DMS114 treated with DMSO at 0.1 percent for 48 hours (cell line): ENCODE measurements at regions not wholly inside any gene's neighbourhood (a gene's known extent, or its start where the extent isn't known, plus 50 kb on each side); places are given as distances from the start of the nearest gene placed in this dataset.

Experiments used
- DNase-seq: peaks from one replicate; lab custom pipeline; 2025; ENCODE audit not compliant: unreplicated experiment; lab: John Stamatoyannopoulos, UW

DNA sequence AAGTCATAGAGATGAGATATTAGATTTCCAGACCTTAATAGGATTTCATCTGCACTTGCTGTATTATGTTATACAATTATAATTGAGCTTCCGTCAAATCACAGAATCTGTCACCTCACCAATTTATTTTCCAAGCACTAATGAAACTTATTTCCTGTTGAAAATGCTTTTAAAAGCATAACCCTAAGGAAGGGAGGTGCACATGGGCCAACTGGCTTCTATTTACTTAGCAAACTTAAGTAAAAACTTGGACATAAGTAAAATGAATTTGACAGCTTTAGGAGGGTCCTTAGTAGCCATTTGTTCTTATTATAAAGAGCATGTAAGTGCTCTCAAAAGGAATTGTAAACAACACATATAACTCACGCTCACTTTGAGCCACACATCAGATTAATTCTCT lies 462.2 kb upstream of the TMPO start:
- DNase-seq = no peak

DNA sequence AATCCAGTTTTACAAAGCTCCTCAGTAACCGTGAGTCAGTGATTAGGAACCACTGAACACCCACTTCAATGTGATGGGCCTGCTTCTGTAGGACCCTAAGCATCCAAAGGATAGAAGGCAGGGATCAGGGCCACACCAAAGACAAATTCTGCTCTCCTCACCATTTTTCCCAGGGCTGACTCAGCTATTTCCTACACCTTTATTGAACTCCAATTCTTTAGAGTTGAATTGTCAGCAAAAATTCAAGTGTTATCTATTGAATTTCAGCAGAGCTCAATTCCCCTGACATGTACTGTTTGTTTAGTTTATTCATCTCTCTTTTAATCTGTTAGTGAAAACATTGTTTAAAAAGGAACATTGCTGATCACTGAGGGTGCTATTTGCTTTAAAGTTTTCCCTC lies 457.7 kb upstream of the TMPO start:
- no peak for DNase-seq

DNA sequence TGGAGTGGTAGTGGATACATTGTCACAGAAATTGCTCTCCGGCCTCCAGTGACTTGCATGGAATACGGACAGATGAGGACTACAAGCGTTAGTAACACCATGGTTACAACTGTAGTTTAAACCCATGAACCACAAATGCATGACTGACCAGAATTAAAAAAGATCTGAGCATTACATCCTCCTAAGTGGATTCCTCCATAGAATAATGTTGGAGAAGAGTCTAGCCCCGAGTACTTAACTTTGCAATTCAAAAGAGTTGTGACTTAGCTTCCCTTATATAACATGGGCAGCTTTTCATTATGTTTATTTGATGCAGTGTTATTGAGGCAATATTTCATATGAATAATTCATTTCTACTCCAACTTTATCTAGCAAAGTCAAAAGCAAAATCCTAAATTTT lies 457.2 kb upstream of the TMPO start:
- DNase-seq = no peak

DNA sequence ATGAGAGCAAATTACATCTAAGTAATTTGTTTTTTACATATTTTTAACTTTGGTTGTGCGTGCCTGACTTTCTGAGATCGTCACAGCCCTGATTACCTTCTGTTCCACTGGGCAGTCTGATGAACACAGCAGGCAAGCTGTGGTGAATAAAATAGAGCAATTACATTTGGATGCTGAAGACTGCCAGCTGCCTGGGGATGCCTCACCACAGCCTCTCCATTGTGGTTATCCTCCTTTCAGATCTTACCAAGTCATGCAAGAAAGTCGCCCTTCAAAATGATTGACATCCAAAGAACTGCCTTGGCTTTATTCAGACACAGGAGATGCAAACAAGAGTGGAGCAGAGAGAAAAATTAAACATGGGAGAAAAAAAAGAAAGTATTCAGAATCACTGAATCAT lies 456.6 kb upstream of the TMPO start:
- no peak for DNase-seq

DNA sequence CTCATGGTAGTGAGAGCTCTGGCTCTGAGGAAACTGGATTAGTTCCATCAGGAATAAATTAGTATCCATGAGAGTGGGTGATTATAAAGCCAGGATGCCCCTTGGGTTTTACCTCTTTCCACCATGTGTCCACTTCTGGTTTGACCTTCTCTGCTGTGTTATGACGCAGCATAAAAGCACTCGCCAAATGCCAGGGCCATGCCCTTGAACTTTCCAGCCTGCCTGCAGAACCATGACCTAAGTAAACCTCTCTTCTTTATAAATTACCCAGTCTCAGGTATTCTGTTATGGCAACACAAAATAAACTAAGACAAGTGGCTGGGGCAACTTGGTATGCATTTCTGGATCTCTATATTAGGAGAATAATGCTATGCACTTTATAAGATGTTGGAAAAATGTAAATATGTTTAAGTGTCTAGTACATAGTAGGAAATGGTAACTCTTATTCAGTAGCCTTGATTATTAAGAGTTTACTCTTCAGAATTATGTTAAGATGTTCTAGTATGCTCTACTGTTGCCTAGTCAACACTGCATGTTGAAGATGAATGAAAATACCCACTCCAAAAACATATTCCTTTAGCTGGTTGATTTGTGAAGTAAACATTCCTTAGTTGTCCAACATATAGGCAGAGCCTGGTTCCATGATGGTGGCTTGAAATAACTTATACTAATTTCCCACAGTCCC lies 455.6 kb upstream of the TMPO start:
- no peak for DNase-seq

DNA sequence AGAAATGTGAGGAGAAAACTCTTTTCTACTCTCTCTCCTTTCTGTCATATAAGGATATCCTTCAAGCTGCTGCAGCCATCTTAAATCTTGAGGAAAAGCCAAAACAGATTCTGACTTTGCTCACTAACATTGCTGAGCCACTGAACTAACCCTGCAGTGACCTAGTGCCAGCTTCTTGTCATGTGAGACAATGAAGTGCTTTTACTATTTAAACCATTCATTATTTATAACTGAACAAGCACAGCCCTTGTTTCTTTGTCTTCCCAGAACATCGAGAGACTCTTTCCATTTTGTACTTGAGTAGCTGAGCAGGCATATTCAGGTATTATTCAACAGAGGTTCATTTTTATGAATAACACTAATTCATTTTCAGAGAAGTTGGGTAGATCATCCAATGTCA lies 455.0 kb upstream of the TMPO start:
- no peak for DNase-seq

DNA sequence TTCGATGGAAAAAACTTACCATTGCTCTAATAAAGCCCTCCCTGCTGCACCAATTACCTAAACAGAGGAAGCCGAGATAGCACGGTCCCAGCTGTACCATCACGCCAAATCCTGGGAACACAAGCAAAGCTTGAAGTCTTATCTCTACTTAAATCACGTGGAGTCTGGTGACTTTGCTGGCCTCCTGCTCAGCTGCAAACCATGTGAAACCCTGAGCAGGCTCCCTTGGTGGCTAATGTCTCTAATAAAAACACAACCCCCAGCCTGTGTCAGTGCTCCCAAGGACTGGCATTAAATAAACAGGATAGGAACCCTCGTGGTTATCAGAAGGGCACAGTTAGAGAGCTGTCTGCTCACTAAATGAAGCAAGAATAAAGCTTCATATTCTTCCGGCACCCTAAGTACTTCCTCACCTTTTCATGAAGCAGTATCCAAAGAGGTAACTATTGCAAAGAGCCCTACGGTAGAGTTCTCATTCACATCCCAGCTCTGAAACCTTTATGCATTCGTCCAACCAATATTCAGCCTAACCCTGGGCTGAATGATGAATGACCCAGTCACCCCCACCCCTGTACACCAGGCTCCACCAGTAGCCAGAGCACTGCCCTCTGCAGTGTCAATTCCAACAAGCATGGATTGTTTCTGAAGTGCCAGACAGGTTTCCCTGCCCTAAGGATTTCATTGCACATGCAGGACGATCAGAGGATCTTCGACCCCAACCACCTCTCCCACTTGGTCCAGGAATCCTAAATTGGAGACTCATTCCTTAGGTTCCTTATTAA lies 452.7 kb upstream of the TMPO start:
- DNase-seq = no peak

DNA sequence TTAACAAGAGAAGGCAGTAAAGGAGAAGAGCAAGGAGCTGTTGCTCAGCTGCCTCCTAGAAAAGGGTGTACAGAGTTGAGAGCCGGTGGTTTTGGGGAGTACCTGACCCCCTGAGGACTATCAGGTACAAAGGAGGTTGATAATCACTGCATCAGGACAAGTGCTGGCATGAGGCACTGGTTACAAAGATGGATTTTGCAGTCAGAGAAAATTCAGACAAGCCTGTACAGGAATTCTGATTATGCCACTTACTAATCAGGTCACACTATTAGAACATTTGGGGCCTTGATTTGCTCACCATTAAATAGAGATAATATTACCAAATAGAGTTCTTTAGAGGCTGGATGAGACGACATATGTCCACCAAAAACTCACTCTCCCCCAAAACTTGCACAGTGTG lies 450.9 kb upstream of the TMPO start:
- no peak for DNase-seq

DNA sequence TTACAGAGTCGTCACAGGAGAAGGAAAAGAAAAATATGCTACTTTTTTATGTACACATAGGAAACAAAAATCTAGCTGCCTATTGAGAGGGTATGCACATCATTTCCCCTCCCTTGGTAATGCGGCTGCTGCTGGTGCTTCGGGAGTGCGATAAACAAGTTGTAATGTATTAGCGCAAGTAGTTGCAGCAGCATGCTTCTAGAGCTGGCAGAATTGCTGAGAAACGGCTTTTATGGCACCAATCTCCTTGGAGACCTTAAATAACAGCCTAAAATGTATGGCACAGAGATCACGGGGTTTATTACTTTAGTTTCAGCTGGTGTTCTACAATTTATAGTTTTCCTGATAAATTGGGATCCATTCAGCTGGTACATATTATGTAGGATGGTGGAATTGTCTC lies 447.6 kb upstream of the TMPO start:
- no peak for DNase-seq

DNA sequence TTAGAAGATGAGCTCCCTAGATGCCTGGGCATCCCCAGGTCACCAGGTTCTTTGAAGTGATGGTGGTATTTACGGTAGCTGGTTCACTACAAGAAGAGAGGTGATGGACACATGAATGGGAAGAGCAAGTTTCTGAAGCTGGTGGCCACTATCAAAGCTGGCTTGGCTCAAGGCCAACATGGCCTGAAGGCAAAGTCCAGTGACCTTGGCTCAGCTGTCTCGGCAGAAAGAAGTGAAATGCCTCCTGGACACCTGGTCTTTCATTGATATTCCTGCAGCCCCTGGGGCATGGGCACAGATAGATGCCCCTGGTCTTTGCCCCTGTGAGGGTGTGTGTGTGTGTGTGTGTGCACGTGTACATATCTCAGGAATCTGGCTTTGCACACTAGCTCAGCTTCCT lies 441.8 kb upstream of the TMPO start:
- no peak for DNase-seq

DNA sequence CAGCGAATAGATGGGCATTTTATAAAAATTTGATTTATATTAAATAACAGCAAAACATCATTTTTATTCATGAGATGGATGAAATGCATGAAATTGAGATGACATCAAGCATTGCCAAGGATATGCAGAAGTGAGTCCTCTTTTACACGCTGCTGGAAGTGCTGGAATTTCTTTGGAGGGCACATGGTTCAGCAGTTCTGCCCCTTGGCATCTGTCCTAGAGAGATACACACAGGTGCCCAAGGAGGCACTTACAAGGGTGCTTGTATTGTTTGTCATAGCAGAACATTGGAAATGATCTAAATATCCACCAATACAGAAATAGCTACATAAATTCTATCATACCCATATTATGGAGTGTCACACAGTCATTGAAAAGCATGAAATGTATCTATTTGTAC lies 441.1 kb upstream of the TMPO start:
- no peak for DNase-seq

DNA sequence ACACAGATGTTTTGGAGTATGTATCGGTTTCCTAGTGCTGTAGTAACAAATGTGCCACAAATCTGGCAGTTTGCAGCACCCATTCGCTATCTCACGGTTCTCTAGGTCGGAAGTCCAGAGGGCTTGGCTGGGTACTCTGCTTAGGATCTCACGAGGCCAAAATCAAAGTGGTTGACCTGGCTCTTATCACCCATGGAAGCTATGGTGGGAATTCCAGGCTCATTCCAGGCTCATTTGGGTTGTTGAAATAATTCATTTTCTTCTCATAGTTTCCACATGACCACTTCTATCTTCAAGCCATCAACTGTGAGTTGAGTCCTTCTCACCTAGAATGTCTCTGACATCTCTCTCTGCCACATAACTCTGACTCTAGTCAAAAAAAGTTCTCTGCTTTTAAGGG lies 431.0 kb upstream of the TMPO start:
- no peak for DNase-seq

DNA sequence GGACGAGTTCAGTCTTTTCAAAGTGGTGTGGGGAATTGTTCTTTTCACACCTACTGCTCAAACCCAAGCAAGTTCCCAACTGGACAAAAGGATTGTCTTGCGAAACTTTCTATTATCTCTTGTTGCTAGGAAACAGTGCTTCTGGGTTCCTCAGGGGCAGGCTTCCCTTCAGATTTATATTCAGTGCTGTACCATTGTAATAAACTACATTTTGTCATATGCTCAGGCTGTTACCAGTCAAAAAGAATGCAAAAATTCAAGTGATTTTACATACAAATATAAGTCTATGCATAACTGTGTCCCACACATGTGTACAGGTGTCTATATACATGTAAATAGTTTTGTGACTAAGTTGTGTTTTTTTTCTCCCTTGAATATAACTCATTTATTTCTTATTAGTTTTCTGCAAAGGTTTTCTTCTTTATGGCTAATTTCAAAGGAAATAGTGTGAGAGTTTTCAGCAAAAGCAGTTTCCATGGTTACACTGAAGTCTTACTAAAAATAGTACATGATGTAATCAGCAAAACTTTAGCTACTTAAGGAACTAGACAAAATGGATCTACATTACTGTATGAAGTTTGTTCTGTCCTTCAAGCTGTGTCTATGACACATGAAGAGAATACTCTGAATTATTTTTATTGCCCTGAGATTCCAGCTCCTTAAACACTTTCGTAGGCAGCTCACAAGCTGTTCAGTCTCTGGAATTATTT lies 430.2 kb upstream of the TMPO start:
- DNase-seq = no peak

DNA sequence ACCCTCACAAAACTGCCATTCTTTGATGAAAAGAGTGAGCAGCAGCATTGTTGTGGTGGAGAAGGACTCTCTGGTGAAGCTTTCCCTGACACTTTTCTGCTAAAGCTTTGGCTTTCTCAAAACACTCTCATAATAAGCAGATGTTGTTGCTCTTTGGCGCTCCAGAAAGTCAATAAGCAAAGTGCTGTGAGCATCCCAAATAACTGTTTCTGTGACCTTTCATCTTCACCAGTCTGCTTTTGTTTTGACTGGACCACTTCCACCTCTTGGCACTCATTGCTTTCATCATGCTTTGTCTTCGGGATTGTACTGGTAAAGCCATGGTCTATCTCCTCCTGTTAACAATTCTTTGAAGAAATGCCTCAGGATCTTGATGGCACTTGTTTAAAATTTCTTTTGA lies 424.7 kb upstream of the TMPO start:
- no peak for DNase-seq

DNA sequence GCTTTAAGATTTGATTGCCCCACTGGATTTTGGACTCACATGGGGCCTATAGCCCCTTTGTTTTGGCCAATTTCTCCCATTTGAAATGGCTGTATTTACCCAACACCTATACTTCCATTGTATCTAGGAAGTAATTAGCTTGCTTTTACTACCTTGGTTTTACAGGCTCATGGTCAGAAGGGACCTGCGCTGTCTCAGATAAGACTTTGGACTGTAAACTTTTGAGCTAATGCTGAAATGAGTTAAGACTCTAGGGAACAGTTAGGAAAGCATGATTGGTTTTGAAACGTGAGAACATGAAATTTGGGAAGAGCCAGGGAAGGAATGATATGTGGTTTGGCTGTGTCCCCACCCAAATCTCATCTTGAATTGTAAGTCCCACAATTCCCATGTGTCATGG lies 419.0 kb upstream of the TMPO start:
- DNase-seq = no peak

DNA sequence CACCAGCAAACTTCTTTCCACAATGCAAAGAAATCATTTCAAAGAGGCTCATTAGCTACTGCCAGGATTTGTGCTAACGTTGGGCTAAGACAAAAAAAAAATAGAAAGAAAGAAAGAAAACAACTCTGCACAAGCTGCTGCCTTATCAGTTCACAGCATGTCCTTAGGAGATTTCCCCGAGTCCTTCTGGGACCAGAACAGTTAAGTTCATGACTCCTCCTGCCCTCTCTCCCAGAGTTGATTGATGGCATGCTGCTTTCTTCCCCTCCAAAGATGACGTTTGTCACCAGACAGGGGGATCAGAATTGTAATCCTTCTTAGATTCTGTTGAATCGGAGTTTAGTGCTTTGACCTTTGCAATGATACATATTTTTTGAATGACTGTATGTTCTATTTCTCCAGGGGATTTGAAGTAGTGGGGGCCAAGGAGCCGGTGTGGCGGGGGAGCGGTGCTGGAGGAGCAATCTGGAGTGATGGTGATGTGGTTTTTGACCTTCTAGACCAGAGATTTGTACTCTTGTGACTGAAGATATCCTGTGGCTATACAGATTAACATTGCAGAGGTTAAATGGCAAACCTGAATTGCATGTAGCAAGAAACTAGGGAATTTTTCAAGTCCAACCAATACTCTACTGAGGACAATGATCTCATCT lies 409.2 kb upstream of the TMPO start:
- no peak for DNase-seq

DNA sequence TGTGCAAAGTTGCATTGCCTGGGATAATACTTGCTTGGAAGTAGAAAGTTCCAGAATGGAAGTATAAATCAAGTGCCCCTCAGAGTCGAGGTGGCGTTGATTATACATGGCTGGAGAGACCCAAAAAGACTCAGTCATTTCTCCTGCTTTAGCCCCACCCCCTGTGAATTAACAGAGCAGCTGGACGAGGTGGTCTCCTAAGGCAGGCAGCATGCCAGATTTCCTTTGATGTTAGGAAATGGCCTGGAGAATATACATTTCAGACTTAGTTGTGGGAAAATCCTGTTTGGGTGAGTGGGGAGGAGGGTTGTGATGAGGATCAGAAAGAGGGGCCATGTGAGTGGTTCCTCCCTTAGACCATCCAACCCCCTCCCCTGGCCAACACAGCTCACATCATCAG lies 406.1 kb upstream of the TMPO start:
- no peak for DNase-seq

DNA sequence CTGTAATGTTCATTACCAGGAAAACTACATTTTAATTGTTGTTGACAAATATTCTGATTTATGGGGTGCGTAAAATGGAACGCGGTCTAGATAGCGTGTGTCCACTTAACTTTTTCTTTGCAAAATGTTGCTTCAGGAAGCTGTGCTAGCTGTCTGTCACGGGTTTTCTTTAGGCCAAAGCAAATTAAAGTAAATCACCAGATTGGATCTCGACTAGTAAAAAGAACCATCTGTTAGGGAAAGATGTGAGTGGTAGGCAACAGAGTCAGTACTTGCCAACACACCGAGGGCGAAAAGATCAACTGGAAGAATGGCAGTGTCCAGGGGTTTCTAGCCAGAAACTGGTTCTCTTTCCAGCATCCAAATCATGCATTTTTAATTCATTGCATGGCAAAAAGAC lies 404.9 kb upstream of the TMPO start:
- no peak for DNase-seq

DNA sequence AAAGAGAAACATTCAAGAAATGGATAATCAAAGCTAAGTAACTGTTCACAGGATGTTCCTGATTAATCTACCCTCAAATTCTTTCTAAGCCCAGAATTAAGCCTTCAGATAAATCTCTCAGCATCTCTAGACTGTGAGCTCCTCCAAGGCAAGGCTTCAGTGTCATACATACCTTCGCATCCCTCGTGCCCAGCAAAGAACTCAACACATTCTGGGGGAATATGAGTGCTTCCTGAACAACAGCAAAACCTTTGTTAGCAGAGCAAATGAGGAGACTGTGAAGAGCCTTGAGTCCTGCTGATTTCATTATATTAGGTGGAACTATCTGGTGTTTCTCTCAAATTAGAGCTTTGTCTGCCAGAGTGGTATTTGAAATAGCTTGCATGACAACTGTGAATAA lies 401.8 kb upstream of the TMPO start:
- DNase-seq = no peak

DNA sequence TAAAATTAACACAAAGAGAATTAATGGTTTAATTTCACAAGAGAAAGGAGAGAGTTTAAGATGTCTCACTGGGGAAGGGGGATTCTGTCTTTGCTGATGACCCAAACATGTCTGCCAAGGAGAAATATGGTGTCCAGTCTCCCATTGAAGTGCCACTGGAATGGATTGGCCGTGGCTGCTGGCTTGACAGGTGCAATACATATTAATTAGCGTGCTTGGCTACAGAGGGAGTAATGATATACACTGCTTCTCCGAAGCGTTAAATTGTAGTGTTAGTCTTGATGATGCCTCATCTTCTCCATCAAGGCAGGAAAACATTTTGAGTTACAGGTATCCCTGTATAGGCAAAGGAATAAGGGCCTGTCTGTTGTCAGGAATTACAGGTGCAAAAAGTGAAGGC lies 393.4 kb upstream of the TMPO start:
- DNase-seq = no peak

DNA sequence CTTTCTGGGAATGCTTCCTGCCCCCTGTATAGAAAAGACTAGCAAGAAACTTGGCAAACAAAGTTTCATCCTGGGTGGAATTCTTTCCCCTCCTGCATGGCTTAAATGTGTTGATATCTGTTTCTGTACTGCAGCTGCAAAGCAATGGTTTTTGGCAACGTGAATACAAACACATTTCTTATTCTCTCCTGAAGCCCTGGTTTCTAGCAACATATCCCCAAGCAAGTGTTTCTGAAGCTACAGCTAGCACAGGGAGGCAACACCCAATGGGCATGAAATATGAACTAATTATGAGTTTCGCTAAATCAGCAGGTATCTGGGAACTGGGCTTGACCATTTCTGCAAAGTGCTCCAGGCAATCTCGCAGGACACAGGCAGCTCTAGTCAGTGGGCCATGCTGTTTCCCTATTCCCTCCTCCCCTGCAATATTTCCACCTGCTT lies 392.3 kb upstream of the TMPO start:
- DNase-seq = no peak
